ENCODE measurements at regions not wholly inside any gene's neighbourhood (a gene's known extent, or its start where the extent isn't known, plus 50 kb on each side); places are given as distances from the start of the nearest gene placed in this dataset.

- CTCF ChIA-PET: interaction anchor here in 1 of 2 donors (0.8 kb wide), 1 partner anchor 29 kb away, joined by 3 read pairs; no protein-coding TSS in a partner anchor
- Mint-ChIP-seq H3K4me3 (no peak overlapping the region), H3K36me3 (no peaks in the 10 kb centered on the region), H3K4me1 (no peaks in the 10 kb centered on the region), H3K27me3 (peaks cover 7 to 8% of the 10 kb centered on the region in 2 donors), H3K9me3 (no peaks in the 10 kb centered on the region), H3K27ac (no peak overlapping the region)
- POLR2A ChIA-PET: no interaction called here
- ATAC-seq (replicated peaks in 1 of 4): no peak
- H3K36me3 ChIP-seq (ENCODE audit: control insufficient read depth in 2 of 2, extremely low read depth in 1 of 2, insufficient read depth in 1 of 2, low read length in 1 of 2): no peaks in the 10 kb centered on the region
- H3K27me3 ChIP-seq (replicated peaks in 1 of 2; ENCODE audit: control insufficient read depth in 2 of 2, extremely low read depth in 1 of 2, insufficient read depth in 2 of 2, low read length in 1 of 2): peaks cover 0 to 2% of the 10 kb centered on the region in 2 experiments
- H3K27ac ChIP-seq (ENCODE audit: low read length): no peak overlapping the region
- H3K9me3 ChIP-seq: no peaks in the 10 kb centered on the region
- DNase-seq: no peak
- H3K4me3 ChIP-seq (ENCODE audit: control insufficient read depth in 1 of 2, extremely low read depth in 1 of 2, low read length in 1 of 2): no peak overlapping the region
- WGBS (ENCODE audit: insufficient coverage): 55% methylated on average over 3 of the region's 6 CpGs
- no peaks in the 10 kb centered on the region for H3K4me1 ChIP-seq (ENCODE audit: control insufficient read depth in 1 of 2, extremely low read depth in 1 of 2, insufficient read depth in 2 of 2, low read length in 2 of 2)
Measured at GRCh38 chr3:182740710-182741109, 52.6 kb upstream of the ATP11B start.

- H3K9me3 ChIP-seq: no peaks in the 10 kb centered on the region
- ChIA-PET POLR2A (no interaction called here), CTCF (interaction anchor here in 1 of 2 donors (0.8 kb wide), 1 partner anchor 30 kb away, joined by 3 read pairs; no protein-coding TSS in a partner anchor)
- no peaks in the 10 kb centered on the region for H3K36me3 ChIP-seq (ENCODE audit: control insufficient read depth in 2 of 2, extremely low read depth in 1 of 2, insufficient read depth in 1 of 2, low read length in 1 of 2)
- DNase-seq: no peak
- H3K27me3 Mint-ChIP-seq: peaks cover 7 to 8% of the 10 kb centered on the region in 2 donors
- no peaks in the 10 kb centered on the region for H3K9me3 Mint-ChIP-seq
- H3K27me3 ChIP-seq (replicated peaks in 1 of 2; ENCODE audit: control insufficient read depth in 2 of 2, extremely low read depth in 1 of 2, insufficient read depth in 2 of 2, low read length in 1 of 2): peaks cover 0 to 2% of the 10 kb centered on the region in 2 experiments
- ATAC-seq (replicated peaks in 1 of 4): no peak
- H3K4me1 ChIP-seq (ENCODE audit: control insufficient read depth in 1 of 2, extremely low read depth in 1 of 2, insufficient read depth in 2 of 2, low read length in 2 of 2): no peaks in the 10 kb centered on the region
- no peaks in the 10 kb centered on the region for H3K4me1 Mint-ChIP-seq
- no peak overlapping the region for H3K4me3 Mint-ChIP-seq
- no peak overlapping the region for H3K27ac Mint-ChIP-seq
- H3K36me3 Mint-ChIP-seq: no peaks in the 10 kb centered on the region
- 92% methylated on average over 3 of the region's 3 CpGs for WGBS (ENCODE audit: insufficient coverage)
- H3K4me3 ChIP-seq (ENCODE audit: control insufficient read depth in 1 of 2, extremely low read depth in 1 of 2, low read length in 1 of 2): no peak overlapping the region
- no peak overlapping the region for H3K27ac ChIP-seq (ENCODE audit: low read length)
Measured at GRCh38 chr3:182741214-182741613, 52.1 kb upstream of the ATP11B start.
